ENCODE measurements at regions not wholly inside any gene's neighbourhood (a gene's known extent, or its start where the extent isn't known, plus 50 kb on each side); places are given as distances from the start of the nearest gene placed in this dataset.
"Not testable (repeated sequence)": the region's sequence is repeated elsewhere in the genome, so short reads cannot be mapped to it uniquely, and the experiment has no call there.

- TF ChIP-seq CTCF (IDR thresholded peaks at IDR 0.05; ENCODE audit: low read depth, low read length): no peak
- no peaks in the 10 kb centered on the region for H3K9me3 ChIP-seq (ENCODE audit: severe bottlenecking)
- H3K27me3 ChIP-seq (ENCODE audit: insufficient read depth, low read depth, severe bottlenecking): no peaks in the 10 kb centered on the region
- no peak for DNase-seq
- H3K27ac ChIP-seq: no peak overlapping the region
- H3K36me3 ChIP-seq: no peaks in the 10 kb centered on the region
- H3K4me3 ChIP-seq (ENCODE audit: low read depth, low read length): no peak overlapping the region
These were observed 104.4 kb downstream of the C5orf15 start for GRCh38 chr5:133863857-133864585.

- Histone ChIP-seq H3K4me3 (ENCODE audit: low read depth, low read length) (no peak overlapping the region), H3K27me3 (ENCODE audit: insufficient read depth, low read depth, severe bottlenecking) (no peaks in the 10 kb centered on the region), H3K9me3 (ENCODE audit: severe bottlenecking) (peaks cover 3% of the 10 kb centered on the region), H3K36me3 (no peaks in the 10 kb centered on the region), H3K27ac (no peak overlapping the region)
- no peak for DNase-seq
- no peak for TF ChIP-seq CTCF (IDR thresholded peaks at IDR 0.05; ENCODE audit: low read depth, low read length)
These were observed 107.2 kb downstream of the C5orf15 start for GRCh38 chr5:133861161-133861737.

- DNase-seq: no peak
- no peaks in the 10 kb centered on the region for H3K36me3 ChIP-seq
- no peak for TF ChIP-seq CTCF (IDR thresholded peaks at IDR 0.05; ENCODE audit: low read depth, low read length)
- H3K27me3 ChIP-seq (ENCODE audit: insufficient read depth, low read depth, severe bottlenecking): no peaks in the 10 kb centered on the region
- no peak overlapping the region for H3K4me3 ChIP-seq (ENCODE audit: low read depth, low read length)
- peaks cover 3% of the 10 kb centered on the region for H3K9me3 ChIP-seq (ENCODE audit: severe bottlenecking)
- H3K27ac ChIP-seq: no peak overlapping the region
These were observed 109.4 kb downstream of the C5orf15 start for GRCh38 chr5:133859073-133859472.

- not testable (repeated sequence) for H3K27me3 ChIP-seq (ENCODE audit: insufficient read depth, low read depth, severe bottlenecking); H3K9me3 ChIP-seq (ENCODE audit: severe bottlenecking); H3K27ac ChIP-seq; H3K4me3 ChIP-seq (ENCODE audit: low read depth, low read length); H3K36me3 ChIP-seq; DNase-seq
These were observed 110.7 kb downstream of the C5orf15 start for GRCh38 chr5:133857595-133858313.

GRCh38 chr5:133854554-133854953 is 113.9 kb downstream of the C5orf15 start:
- DNase-seq: no peak
- Histone ChIP-seq H3K27me3 (ENCODE audit: insufficient read depth, low read depth, severe bottlenecking) (no peaks in the 10 kb centered on the region), H3K9me3 (ENCODE audit: severe bottlenecking) (peaks cover 3% of the 10 kb centered on the region), H3K36me3 (no peaks in the 10 kb centered on the region), H3K4me3 (ENCODE audit: low read depth, low read length) (no peak overlapping the region), H3K27ac (no peak overlapping the region)
- TF ChIP-seq CTCF (IDR thresholded peaks at IDR 0.05; ENCODE audit: low read depth, low read length): no peak

- no peak overlapping the region for H3K27ac ChIP-seq
- H3K4me3 ChIP-seq (ENCODE audit: low read depth, low read length): no peak overlapping the region
- no peaks in the 10 kb centered on the region for H3K27me3 ChIP-seq (ENCODE audit: insufficient read depth, low read depth, severe bottlenecking)
- DNase-seq: no peak
- H3K36me3 ChIP-seq: no peaks in the 10 kb centered on the region
- peaks cover 3% of the 10 kb centered on the region for H3K9me3 ChIP-seq (ENCODE audit: severe bottlenecking)
- no peak for TF ChIP-seq CTCF (IDR thresholded peaks at IDR 0.05; ENCODE audit: low read depth, low read length)
These were observed 114.6 kb downstream of the C5orf15 start for GRCh38 chr5:133853646-133854365.
